T-cell (primary cell): ENCODE measurements at regions not wholly inside any gene's neighbourhood (a gene's known extent, or its start where the extent isn't known, plus 50 kb on each side); places are given as distances from the start of the nearest gene placed in this dataset.

Experiments
- ATAC-seq, 4 experiments: fragments of 200-7000 bp in 3 of 4; fragments of 150-1000 bp in 1 of 4; cut with Tn5 transposase; replicated peaks in 1 of 4; 1 replicate in 3 of 4; 2 replicates in 1 of 4; pipeline ENCODE4 v1.10.0; 2021; ENCODE audit warnings: moderate library complexity in 3 of 4, mild to moderate bottlenecking in 2 of 4, moderate number of reproducible peaks in 1 of 4
- CTCF ChIA-PET, 2 donors: fragments of 300-600 bp; sonication (Branson Sonifier 250); formaldehyde crosslinking; loops; one replicate each; lab custom pipeline; 2022; ENCODE audit warnings: antibody characterized with exemption in 2 of 2; lab: Charles Lee
- POLR2A ChIA-PET, 2 donors: fragments of 300-600 bp; sonication (Branson Sonifier 250); formaldehyde crosslinking; loops; one replicate each; lab custom pipeline; 2022; ENCODE audit warnings: antibody characterized with exemption in 2 of 2; lab: Charles Lee
- DNase-seq, 35 experiments: peaks; one replicate each; pipeline versions ENCODE4 v3.0.0 to v3.0.0-alpha.2; 2013 to 2023
- H3K27ac ChIP-seq: one replicate; pipeline ENCODE4 v1.5.1; 2013; ENCODE audit warnings: low read length
- H3K27me3 ChIP-seq, 2 experiments: replicated peaks in 1 of 2; 1 replicate in 1 of 2; 2 replicates in 1 of 2; pipeline versions ENCODE4 v1.6.1 to v1.7.0; 2013; ENCODE audit warnings: low read length in 1 of 2, mixed read lengths in 1 of 2; ENCODE audit not compliant: control insufficient read depth in 2 of 2, insufficient read depth in 2 of 2; ENCODE audit errors: extremely low read depth in 1 of 2
- H3K36me3 ChIP-seq, 2 donors: 1 replicate in 1 of 2; 2 replicates in 1 of 2; pipeline versions ENCODE4 v1.6.1 to v1.7.0; 2013; ENCODE audit warnings: low read length in 1 of 2; ENCODE audit not compliant: control insufficient read depth in 2 of 2, insufficient read depth in 1 of 2; ENCODE audit errors: extremely low read depth in 1 of 2
- H3K4me1 ChIP-seq, 2 experiments: 1 replicate in 1 of 2; 2 replicates in 1 of 2; pipeline versions ENCODE4 v1.6.1 to v1.7.0; 2013; ENCODE audit warnings: low read length in 2 of 2, mixed read lengths in 1 of 2; ENCODE audit not compliant: insufficient read depth in 2 of 2, control insufficient read depth in 1 of 2; ENCODE audit errors: extremely low read depth in 1 of 2
- H3K4me3 ChIP-seq, 2 donors: 1 replicate in 1 of 2; 2 replicates in 1 of 2; pipeline versions ENCODE4 v1.5.1 to v1.7.0; 2013; ENCODE audit warnings: mild to moderate bottlenecking in 2 of 2, low read length in 1 of 2, moderate library complexity in 1 of 2; ENCODE audit not compliant: control insufficient read depth in 1 of 2; ENCODE audit errors: extremely low read depth in 1 of 2
- H3K9me3 ChIP-seq: 2 replicates; pipeline ENCODE4 v1.7.0; 2013
- H3K27ac Mint-ChIP-seq, 2 donors: one replicate each; pipeline ENCODE4 v1.8.0; 2020 to 2021; ENCODE audit warnings: mild to moderate bottlenecking in 2 of 2, mixed read lengths in 2 of 2
- H3K27me3 Mint-ChIP-seq, 2 donors: one replicate each; pipeline ENCODE4 v1.8.0; 2021 to 2022; ENCODE audit warnings: mixed read lengths in 2 of 2
- H3K36me3 Mint-ChIP-seq: one replicate; pipeline ENCODE4 v1.8.0; 2021; ENCODE audit warnings: mixed read lengths
- H3K4me1 Mint-ChIP-seq, 3 donors: one replicate each; pipeline ENCODE4 v1.8.0; 2020 to 2022; ENCODE audit warnings: mixed read lengths in 3 of 3, mild to moderate bottlenecking in 1 of 3
- H3K4me3 Mint-ChIP-seq, 3 donors: one replicate each; pipeline ENCODE4 v1.8.0; 2020 to 2022; ENCODE audit warnings: mild to moderate bottlenecking in 3 of 3, mixed read lengths in 3 of 3, moderate library complexity in 3 of 3
- H3K9me3 Mint-ChIP-seq, 3 donors: one replicate each; pipeline ENCODE4 v1.8.0; 2020 to 2022; ENCODE audit warnings: mixed read lengths in 3 of 3
- WGBS: methylation state at CpG from one replicate; pipeline ENCODE4 v1.1.5; 2013; ENCODE audit warnings: missing lambda C conversion rate; ENCODE audit not compliant: insufficient coverage; 5-methylcytosine and 5-hydroxymethylcytosine counted together

DNA sequence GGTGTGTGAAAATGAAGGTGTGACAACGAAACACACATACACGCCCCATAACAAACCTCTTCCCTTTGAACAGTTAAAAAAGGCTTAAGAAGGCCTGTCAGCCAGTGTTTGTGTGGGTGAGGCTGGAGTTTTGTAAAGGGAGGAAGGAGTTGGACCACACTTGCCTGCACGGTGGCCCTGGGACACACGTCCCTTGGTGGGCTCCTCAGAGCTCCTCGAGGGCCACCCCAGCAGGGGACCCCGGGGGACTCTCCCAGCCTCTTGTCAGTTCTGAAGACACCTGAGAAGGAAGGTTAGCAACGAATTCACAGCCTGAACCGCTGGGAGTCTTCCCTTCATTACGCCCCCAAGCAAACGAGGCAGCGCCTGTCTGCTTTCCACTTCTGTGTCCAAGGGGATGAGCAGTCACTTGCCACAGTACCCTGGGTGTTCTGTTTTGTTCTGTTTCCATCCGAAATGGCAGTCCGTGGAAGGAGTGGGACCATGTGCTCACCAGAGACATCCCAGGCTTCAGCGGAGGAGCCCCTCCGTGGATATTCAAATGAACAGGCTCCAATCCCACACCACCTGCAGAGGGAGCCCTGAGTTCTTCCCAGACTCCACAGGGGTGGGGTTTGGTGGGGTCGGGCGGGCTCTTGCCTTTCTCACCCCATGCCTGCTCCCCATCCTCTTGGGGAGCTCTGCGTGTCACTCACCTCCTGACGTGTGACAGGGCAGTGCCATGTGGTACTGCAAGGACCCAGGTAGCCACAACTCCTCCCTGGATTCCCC, 68.6 kb downstream of the NRN1 start:
- ATAC-seq (no peak), DNase-seq (no peak)
- ChIA-PET CTCF (no interaction called here), POLR2A (no interaction called here)
- no peak overlapping the region for H3K27ac ChIP-seq
- no peaks in the 10 kb centered on the region for H3K4me1 Mint-ChIP-seq
- no peaks in the 10 kb centered on the region for H3K36me3 ChIP-seq
- no peak overlapping the region for H3K27ac Mint-ChIP-seq
- H3K4me3 ChIP-seq: no peak overlapping the region
- H3K27me3 Mint-ChIP-seq: peaks cover 7 to 16% of the 10 kb centered on the region in 2 donors
- H3K9me3 Mint-ChIP-seq: peaks cover under 1 to 11% (median under 1%) of the 10 kb centered on the region in 3 donors
- no peak overlapping the region for H3K4me3 Mint-ChIP-seq
- peaks cover 1% of the 10 kb centered on the region for H3K36me3 Mint-ChIP-seq
- H3K9me3 ChIP-seq: no peaks in the 10 kb centered on the region
- H3K27me3 ChIP-seq: peaks cover 0 to 17% of the 10 kb centered on the region in 2 experiments
- WGBS: 88% methylated on average over 9 of the region's 19 CpGs
- H3K4me1 ChIP-seq: no peaks in the 10 kb centered on the region

DNA sequence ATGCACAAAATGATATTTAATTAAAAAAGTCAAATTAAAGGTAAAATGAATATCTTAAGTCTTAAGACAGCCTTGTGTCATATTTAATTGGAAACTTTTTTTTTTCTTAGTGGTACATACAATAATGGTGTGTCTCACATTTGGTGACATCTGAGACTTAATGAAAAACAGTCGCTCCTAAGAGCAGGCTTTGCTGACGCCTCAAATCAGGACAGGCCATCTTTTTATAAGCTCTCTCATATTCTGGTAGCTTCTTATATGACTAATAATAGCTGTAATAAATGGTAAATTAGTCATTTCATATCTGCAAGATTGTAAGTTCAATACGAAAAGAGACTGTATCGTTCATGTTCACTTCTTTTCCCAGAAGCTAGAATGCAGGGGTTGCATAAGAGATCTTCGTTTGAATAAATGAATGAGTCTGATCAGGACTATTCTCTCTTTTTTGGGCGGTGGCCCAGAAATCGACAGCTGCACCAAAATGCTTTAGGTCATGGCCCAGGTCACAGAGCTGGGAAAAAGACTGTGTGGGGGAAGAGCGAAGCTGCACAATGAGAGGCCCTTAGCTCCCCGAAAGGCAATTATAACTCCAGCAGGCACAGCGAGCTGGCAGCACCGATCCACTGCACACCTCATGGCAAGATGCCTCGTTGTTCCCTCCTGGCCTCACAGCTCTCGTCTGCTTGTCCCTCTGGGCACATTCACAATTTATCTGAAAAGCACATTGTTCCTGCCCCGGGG, 69.4 kb downstream of the NRN1 start:
- no peak for DNase-seq
- peaks cover 14 to 23% of the 10 kb centered on the region in 2 donors for H3K27me3 Mint-ChIP-seq
- Histone ChIP-seq H3K9me3 (no peaks in the 10 kb centered on the region), H3K4me1 (no peaks in the 10 kb centered on the region), H3K36me3 (no peaks in the 10 kb centered on the region), H3K27me3 (peaks cover 0 to 20% of the 10 kb centered on the region in 2 experiments), H3K27ac (no peak overlapping the region), H3K4me3 (no peak overlapping the region)
- ATAC-seq: no peak
- H3K36me3 Mint-ChIP-seq: no peaks in the 10 kb centered on the region
- ChIA-PET POLR2A (no interaction called here), CTCF (interaction anchor here in 1 of 2 donors (0.5 kb wide), 1 partner anchor 25 kb away, joined by 8 read pairs; no protein-coding TSS in a partner anchor)
- peaks cover 0 to 6% (median 0%) of the 10 kb centered on the region in 3 donors for H3K9me3 Mint-ChIP-seq
- H3K4me1 Mint-ChIP-seq: no peaks in the 10 kb centered on the region
- WGBS: 75% methylated on average over 9 of the region's 14 CpGs
- H3K27ac Mint-ChIP-seq: no peak overlapping the region
- H3K4me3 Mint-ChIP-seq: no peak overlapping the region

DNA sequence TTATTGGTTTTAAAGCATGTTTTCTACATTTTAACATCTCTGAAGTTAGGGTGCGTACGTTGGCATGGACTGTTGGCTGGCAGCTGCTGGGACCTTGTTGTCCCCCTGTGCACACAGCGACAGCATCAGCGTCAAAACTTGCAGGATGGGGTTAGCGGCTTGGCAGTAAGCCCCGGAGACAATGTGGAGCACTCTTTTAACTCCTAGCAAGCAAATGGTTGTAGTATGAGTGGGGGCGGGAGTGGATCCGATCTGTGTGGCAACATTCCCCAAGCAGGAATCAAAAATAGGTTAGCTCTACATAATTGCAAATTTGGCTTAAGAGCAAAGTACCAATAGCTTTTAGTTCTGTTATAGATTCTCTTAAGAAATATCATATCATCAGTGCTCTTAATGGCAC, 70.1 kb downstream of the NRN1 start:
- ChIA-PET POLR2A (no interaction called here), CTCF (interaction anchor here in 1 of 2 donors (0.5 kb wide), 1 partner anchor 25 kb away, joined by 8 read pairs; no protein-coding TSS in a partner anchor)
- DNase-seq (no peak), ATAC-seq (no peak)
- H3K9me3 Mint-ChIP-seq: peaks cover 0 to 6% (median 0%) of the 10 kb centered on the region in 3 donors
- H3K36me3 Mint-ChIP-seq: no peaks in the 10 kb centered on the region
- no peaks in the 10 kb centered on the region for H3K4me1 ChIP-seq
- H3K4me1 Mint-ChIP-seq: no peaks in the 10 kb centered on the region
- no peaks in the 10 kb centered on the region for H3K9me3 ChIP-seq
- no peaks in the 10 kb centered on the region for H3K36me3 ChIP-seq
- H3K27me3 Mint-ChIP-seq: peaks cover 16 to 30% of the 10 kb centered on the region in 2 donors
- no peak overlapping the region for H3K4me3 Mint-ChIP-seq
- no peak overlapping the region for H3K4me3 ChIP-seq
- 93% methylated on average over 4 of the region's 8 CpGs for WGBS
- H3K27ac ChIP-seq: no peak overlapping the region
- H3K27ac Mint-ChIP-seq: no peak overlapping the region
- H3K27me3 ChIP-seq: peaks cover 0 to 23% of the 10 kb centered on the region in 2 experiments

DNA sequence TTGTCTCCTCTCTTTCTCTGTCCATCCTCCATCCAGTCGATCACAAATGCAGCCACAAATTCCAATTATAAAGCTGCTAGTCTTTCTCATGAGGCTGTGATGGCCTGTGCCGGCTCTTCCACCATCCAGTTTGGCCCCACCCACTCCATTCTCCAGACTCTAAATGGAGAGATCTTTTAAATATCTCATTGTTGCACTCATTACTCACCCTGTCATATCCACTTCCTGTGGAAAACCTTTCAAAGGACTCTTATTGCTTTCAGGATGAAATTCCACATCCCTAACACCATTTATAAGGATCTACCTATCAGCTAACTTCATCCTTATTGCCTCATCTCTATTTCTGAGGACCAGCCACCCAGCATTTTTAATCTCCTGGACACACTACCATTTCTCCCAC, 70.6 kb downstream of the NRN1 start:
- Mint-ChIP-seq H3K4me3 (no peak overlapping the region), H3K27me3 (peaks cover 16 to 33% of the 10 kb centered on the region in 2 donors), H3K27ac (no peak overlapping the region), H3K9me3 (peaks cover 0 to 6% (median 0%) of the 10 kb centered on the region in 3 donors), H3K36me3 (no peaks in the 10 kb centered on the region), H3K4me1 (no peaks in the 10 kb centered on the region)
- H3K9me3 ChIP-seq: no peaks in the 10 kb centered on the region
- 78% methylated on average over 2 of the region's 2 CpGs for WGBS
- ATAC-seq (no peak), DNase-seq (no peak)
- CTCF ChIA-PET: no interaction called here
- H3K36me3 ChIP-seq: no peaks in the 10 kb centered on the region
- POLR2A ChIA-PET: no interaction called here
- no peak overlapping the region for H3K4me3 ChIP-seq
- no peaks in the 10 kb centered on the region for H3K4me1 ChIP-seq
- H3K27me3 ChIP-seq: peaks cover 0 to 24% of the 10 kb centered on the region in 2 experiments
- H3K27ac ChIP-seq: no peak overlapping the region

DNA sequence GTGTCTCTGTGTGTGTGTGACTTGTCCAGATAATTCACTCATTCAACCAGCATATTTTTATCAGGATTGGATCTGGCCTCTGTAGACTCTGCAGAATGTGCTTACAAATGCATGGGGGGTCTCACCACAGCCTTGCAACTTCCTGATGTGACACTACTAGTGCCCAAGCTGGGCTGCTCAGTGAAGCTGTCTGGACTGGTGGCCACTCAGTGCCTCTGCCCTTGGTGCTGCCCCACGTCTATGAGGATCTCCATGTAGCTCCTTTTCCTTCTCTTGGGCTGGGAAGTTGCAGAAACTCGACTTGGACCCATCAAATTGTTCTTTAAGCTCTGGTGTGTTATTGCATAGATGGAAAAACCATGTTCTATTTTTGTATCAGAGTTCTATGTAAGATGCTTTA, 75.8 kb downstream of the NRN1 start:
- CTCF ChIA-PET: no interaction called here
- H3K27me3 Mint-ChIP-seq: peaks cover 10 to 26% of the 10 kb centered on the region in 2 donors
- WGBS: no CpG with 5 or more reads among the region's 2 CpGs

GRCh38 chr6:5930143-5930770, 76.5 kb downstream of the NRN1 start:
- Mint-ChIP-seq H3K9me3 (peaks cover 3 to 12% (median 7%) of the 10 kb centered on the region in 3 donors), H3K27me3 (peaks cover 10 to 25% of the 10 kb centered on the region in 2 donors), H3K36me3 (no peaks in the 10 kb centered on the region), H3K27ac (no peak overlapping the region), H3K4me3 (no peak overlapping the region), H3K4me1 (peaks cover 0 to 5% (median 0%) of the 10 kb centered on the region in 3 donors)
- Histone ChIP-seq H3K4me1 (peaks cover 0 to 3% of the 10 kb centered on the region in 2 experiments), H3K36me3 (no peaks in the 10 kb centered on the region), H3K27me3 (peaks cover 2 to 16% of the 10 kb centered on the region in 2 experiments), H3K9me3 (no peaks in the 10 kb centered on the region), H3K27ac (no peak overlapping the region), H3K4me3 (no peak overlapping the region)
- POLR2A ChIA-PET: no interaction called here
- ATAC-seq: no peak
- WGBS: no CpG with 5 or more reads among the region's 4 CpGs
- no peak for DNase-seq
- CTCF ChIA-PET: interaction anchor here in 1 of 2 donors (0.6 kb wide), 1 partner anchor 457 kb away, joined by 3 read pairs; no protein-coding TSS in a partner anchor

More for the DNA sequence above, 75.8 kb downstream of the NRN1 start:
- Histone ChIP-seq H3K36me3 (no peaks in the 10 kb centered on the region), H3K4me1 (peaks cover 0 to 3% of the 10 kb centered on the region in 2 experiments), H3K9me3 (no peaks in the 10 kb centered on the region), H3K27me3 (peaks cover 2 to 16% of the 10 kb centered on the region in 2 experiments), H3K4me3 (no peak overlapping the region), H3K27ac (no peak overlapping the region)
- POLR2A ChIA-PET: no interaction called here
- Mint-ChIP-seq H3K4me1 (peaks cover 0 to 5% (median 0%) of the 10 kb centered on the region in 3 donors), H3K4me3 (no peak overlapping the region), H3K36me3 (no peaks in the 10 kb centered on the region), H3K27ac (no peak overlapping the region), H3K9me3 (peaks cover 0 to 9% (median 4%) of the 10 kb centered on the region in 3 donors)
- ATAC-seq (no peak), DNase-seq (no peak)
